SKM-1 (cell line): ENCODE measurements at regions not wholly inside any gene's neighbourhood (a gene's known extent, or its start where the extent isn't known, plus 50 kb on each side); places are given as distances from the start of the nearest gene placed in this dataset.

Experiments used
- DNase-seq: peaks from one replicate; lab custom pipeline; 2025; ENCODE audit not compliant: unreplicated experiment; lab: John Stamatoyannopoulos, UW

DNA sequence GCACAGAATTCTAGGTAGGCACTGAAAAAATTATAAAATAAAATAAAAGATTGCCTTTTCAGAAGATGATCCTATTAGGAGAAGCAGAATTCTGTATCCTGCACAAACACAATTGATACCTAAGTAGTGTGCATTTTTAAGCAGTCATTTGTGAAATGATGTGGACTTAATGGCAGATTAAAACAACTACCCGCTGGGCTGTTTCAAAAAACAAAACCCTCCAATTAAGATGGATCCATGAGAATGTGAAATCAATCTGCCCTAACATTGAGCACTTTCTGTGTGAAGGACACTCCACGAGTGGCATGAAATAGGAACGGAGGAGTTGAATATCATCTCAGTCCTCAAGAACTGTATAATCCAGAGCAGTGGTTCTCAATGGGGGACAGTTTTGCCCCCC is 1012.8 kb upstream of the EEF2KMT start:
- DNase-seq, result no peak

DNA sequence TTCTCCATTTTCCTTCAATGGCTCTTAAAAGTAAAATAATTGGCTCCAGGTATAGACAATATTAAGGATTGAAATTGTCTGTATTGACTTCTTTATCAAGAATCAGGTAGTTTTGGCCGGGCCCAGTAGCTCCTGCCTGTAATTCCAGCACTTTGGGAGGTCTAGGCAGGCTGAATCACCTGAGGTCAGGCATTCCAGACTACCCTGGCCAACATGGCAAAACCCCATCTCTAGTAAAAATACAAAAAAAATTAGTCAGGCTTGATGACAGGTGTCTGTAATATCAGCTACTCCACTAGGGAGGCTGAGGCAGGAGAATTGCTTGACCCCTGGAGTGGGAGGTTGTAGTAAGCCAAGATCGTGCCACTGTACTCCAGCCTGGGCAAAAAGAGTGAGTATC is 1008.5 kb upstream of the EEF2KMT start:
- no peak for DNase-seq

- DNase-seq, result no peak
Observed at GRCh38 chr16:6105115-6105514, 1007.5 kb upstream of the EEF2KMT start.

DNA sequence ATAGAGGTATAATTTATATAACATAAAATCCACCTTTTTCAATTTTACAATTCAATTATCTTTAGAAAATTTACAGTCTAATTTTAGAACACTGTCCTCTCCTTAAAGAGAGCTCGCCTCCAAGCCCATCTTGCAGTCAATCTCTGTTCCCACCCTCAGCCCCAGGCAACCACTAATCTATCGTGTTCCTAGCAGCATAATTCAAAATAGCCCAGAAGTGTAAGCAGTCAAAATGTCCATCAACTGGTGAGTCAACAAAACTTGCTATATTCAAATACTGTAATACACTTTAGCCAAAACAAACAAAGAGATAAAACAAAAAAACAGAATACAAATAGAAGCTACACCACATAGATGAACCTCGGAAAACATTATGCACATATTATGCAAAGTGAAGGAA is 1006.8 kb upstream of the EEF2KMT start:
- no peak for DNase-seq

DNA sequence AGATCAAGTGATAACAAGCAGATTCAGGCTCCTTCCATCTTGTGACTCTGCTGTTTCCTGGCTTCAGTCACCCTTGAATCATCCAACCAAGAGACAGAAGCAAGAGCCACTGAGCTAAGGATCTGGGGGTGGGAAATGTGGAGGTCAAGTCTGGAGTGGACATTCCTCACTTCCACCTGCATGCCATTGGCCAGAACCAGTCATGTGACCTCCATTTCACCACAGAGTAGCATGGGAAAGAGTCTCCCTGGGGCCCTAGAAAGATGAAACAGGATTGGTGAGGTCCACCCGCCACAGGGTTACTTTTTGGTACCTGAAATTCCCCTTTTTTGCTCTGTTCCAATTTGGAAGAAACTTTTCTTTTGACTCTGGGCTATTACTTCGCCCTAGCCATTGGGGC is 1006.0 kb upstream of the EEF2KMT start:
- no peak for DNase-seq

DNA sequence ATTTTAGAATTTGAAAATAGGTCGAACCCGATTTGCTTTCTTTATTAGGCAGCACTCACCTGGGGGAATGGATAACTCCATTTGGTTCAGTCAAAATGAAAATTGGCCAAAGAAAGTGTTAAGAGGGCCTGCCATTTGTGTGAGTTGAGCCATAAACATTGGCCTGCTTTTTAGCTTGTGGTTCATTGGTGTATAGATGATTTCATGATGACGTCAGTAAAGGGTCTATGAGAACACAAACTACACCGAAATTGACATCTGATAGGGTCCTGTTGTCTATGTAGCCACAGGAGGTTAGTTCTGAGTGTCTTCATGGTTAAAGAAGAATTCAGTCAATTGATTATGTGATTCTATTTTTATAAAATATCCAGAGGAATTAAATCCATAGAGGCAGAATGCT is 1001.5 kb upstream of the EEF2KMT start:
- DNase-seq, result no peak

- DNase-seq, result no peak
Observed at GRCh38 chr16:6096931-6097670, 999.5 kb upstream of the EEF2KMT start.

GRCh38 chr16:6095414-6095813 is 997.8 kb upstream of the EEF2KMT start:
- DNase-seq, result no peak

DNA sequence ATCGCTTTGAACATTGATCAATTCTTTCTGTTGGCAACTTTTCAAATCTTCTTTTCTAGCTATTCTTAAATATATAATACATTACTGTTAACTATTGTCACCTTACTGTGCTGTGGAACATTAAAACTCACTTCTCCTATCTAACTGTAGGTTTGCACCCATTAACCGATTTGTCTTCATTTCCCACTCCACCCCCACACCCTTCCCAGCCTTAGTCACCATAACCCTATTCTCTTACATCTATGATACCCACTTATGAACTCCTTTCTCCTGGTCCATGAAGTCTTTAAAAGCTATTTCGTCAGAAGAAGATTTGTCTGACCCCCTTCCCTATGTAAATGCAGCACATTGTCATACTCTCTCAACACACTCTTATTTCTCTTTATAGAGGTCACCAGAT is 993.4 kb upstream of the EEF2KMT start:
- no peak for DNase-seq

- no peak for DNase-seq
Observed at GRCh38 chr16:6081320-6081976, 983.9 kb upstream of the EEF2KMT start.

- DNase-seq, result no peak
Observed at GRCh38 chr16:6076631-6077030, 979.0 kb upstream of the EEF2KMT start.

GRCh38 chr16:6068063-6068462 is 970.5 kb upstream of the EEF2KMT start:
- DNase-seq, result no peak

- DNase-seq, result no peak
Observed at GRCh38 chr16:6066652-6067051, 969.1 kb upstream of the EEF2KMT start.

- DNase-seq, result no peak
Observed at GRCh38 chr16:6063526-6063925, 965.9 kb upstream of the EEF2KMT start.

GRCh38 chr16:6059671-6060070 is 962.1 kb upstream of the EEF2KMT start:
- no peak for DNase-seq

DNA sequence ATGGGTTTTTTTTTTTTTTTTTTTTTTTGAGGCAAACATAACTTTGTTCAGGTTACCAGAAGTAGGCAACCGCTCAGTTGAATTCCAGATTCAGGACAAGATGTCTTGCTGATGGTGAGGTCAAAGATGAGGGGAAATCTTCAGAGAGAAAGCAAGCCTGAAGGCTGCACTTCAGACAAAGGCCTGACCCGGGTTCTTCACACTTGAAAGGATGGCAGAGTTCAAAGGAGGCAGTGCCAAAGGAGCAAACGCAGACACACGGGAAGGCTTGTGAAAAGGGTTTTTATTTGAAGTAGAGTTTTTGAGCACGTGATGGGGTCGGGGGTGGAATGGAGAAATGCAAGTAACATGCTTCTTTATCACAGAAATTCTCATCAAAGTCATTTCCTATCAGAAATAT is 960.2 kb upstream of the EEF2KMT start:
- DNase-seq, result no peak

DNA sequence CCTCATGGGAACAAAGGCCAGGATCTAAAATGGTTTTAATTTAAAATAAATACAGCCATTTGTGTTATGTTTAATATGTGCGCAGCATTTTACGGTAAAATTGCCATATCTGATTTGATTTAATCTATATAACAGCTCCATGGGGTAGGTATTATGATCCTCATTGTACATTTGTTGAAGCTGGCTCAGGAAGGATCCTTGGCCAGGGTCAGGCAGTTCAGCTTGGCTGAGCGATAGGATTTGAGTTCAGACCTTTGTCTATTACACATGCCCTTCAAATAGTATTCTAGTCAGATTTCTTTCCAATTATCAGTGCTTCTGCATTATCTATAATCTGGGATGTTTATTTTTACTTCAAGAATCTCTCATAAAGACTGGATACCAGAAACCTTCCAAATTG is 950.4 kb upstream of the EEF2KMT start:
- no peak for DNase-seq

DNA sequence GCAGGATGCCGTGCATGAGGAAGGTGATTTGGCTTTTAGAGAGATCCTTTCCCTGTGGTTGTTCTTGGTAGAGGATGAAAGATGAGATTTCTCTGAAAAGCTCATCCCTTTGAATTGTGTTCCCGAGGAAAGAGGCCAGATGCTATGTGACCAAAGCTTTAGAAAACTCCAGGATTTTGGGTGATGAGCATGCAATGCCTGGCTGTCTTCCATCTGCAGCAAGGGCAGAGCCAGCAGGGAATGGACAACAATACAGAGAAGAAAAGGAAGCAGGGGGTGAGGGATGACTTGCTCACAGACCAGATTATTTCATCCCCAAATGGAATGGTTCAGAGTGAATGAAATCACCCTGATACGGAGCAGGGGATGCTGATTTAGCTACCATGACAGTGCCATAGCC is 949.7 kb upstream of the EEF2KMT start:
- DNase-seq, result no peak

DNA sequence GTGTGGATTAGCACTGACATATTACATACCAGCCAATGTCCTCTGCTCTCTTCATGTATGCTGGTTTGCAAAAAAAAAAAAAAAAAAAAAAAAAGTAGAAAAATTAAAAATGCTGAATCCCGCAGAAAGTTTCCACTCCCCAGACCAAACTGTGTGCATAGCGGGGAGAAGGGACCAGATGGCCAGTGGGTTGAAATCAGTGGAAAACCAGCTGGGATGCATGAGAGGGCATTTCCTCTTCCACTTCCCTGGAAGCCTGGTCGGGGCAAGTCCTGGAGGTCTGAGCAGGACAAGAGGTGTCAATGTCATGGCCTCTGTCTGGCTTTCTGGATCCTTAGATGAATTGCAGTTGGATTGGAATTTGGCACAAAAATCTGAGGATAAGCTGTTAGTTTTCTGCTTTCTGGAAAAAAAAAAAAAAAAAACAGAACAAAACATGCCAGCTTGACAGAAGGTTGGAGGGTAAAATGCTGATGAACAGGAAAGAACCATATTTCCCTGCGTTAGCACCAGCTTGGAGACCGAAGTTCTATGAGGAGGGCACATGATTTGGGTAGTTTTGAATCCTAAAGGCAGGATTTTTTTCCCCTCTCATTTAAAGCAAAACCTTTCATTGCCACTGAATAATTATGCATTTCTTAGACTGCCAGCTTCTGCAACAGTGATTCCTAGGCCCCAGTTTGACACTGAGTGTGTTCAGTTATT is 941.5 kb upstream of the EEF2KMT start:
- DNase-seq, result no peak

DNA sequence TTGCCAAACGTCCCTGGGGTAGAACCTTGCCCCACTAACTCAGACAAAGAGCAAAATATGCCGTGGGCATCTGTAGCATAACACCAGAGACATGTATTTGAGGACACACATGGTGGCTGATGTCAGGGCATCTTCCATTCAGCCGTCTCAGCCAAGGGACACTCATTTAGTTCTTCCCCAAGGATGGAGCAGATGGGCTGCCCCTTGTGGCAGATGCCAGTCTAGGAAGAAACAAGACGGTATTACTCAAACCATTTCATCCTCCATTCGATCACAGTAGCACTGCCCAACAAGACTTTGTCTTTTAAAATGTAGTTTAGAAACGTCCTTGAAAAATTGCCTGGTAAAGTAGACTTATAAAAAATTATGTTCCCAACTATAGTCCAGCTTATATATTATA is 937.6 kb upstream of the EEF2KMT start:
- no peak for DNase-seq

GRCh38 chr16:6034511-6034910 is 936.9 kb upstream of the EEF2KMT start:
- no peak for DNase-seq

DNA sequence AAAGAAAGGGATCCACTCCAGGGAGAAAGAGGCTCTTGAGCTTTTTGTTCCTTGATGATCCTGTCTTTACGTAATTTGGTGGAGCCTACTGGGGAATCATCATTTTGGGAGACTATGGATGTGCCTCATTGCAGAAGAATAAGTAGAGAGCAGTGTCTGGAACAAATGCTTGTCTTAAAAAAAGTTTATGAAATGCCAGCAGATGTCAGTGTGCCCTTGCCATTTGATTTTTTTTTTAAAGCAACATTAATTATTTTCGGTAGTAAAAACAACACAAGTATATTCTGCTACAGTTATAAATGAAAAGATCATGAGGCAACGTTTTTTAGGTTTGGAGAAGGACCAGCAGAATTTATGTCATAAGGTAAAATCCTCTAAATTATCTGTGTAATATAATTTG is 934.8 kb upstream of the EEF2KMT start:
- no peak for DNase-seq
